Left hindlimb (tissue), 1 donor: ENCODE measurements at regions not wholly inside any gene's neighbourhood (a gene's known extent, or its start where the extent isn't known, plus 50 kb on each side); places are given as distances from the start of the nearest gene placed in this dataset.
A peak's percentile ranks its signal among the peaks of the same experiment; 100 is the strongest.
"Not testable (repeated sequence)": the region's sequence is repeated elsewhere in the genome, so short reads cannot be mapped to it uniquely, and the experiment has no call there.

Experiments
- DNase-seq: peaks from one replicate; pipeline ENCODE4 v3.0.0-alpha.2; 2018

- DNase-seq, result no peak
These were observed 294.5 kb downstream of the FOXL1 start for GRCh38 chr16:86872833-86873232.

- no peak for DNase-seq
These were observed 295.8 kb downstream of the FOXL1 start for GRCh38 chr16:86874141-86874540.

DNA sequence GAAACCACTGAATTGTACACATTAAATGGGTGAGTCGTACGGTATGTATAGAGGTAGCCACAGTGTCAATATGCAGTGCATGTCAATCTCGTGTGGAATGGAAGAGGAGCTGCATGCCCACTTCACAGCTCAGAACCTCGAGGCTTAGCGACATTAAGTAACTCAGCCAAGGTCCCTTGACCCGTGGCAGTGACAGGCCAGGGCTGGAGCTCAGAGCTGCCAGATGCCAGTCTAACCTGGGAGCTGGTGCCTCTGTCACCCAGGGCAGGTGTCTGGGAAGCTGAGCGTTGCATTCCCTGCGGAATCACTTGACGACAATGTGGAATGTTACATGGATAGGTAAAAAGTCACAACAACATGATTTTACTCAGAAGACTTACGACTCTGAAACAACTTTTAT lies 298.1 kb downstream of the FOXL1 start:
- no peak for DNase-seq

DNA sequence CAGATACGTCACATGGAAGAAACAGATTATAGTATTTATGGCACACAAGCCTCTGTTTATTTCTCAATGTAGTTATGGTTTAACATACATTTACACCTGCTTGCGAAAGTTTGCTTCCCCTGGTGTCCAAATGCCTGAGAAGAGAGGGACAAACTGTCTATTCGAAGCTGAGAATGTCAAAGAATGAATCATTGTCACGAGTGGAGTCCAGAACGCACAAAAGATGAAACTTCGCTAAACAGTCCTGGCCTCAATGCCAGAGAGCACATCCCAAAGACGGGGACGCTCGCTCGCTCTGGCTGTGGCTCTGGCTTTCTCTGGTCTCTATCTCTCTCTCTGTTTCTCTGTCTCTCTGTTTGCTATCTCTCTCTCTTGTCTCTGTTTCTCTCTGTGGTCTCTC lies 298.8 kb downstream of the FOXL1 start:
- DNase-seq, result no peak

- no peak for DNase-seq
These were observed 299.5 kb downstream of the FOXL1 start for GRCh38 chr16:86877835-86878234.

DNA sequence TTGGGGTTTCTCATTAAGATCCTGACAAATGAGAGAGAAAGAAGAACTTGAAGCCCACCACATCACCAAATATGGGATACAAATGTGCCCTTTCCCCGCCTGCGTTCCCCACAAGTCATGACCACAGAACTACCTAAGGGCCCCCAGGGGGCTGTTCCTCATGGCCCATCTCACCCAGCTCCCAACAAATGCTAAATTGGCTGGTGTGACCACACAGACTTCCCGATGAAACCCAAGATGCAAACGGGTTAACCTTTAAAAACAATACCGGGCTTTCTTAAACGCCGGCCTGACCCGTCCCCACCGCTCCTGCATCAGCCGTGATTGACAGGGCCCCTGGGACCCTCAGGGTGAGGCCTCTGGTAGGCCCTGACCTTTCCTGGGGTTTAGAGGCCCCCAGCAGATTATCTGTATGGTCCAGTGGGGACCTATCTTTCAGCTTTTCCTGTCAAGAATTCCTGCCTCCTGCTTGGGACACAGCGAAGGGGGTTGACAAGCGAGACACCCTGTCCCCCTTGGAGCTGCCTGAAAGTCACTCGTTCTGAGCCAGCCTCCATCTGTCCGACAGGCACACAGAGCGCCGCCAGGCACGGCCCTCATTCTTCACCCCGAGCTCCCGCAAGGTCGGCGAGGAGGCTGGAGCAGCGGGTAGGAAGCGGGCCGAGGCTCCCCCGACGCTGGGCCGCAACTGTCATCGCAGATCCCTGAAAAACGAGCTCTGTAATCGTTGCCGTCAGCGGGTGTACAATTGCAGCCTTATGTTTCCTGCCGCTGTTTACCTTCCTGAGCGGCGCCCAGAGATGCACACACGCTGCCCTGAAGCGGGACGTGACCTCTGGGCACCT lies 300.1 kb downstream of the FOXL1 start:
- DNase-seq, result no peak

- DNase-seq, result no peak
These were observed 300.9 kb downstream of the FOXL1 start for GRCh38 chr16:86879268-86879667.

DNA sequence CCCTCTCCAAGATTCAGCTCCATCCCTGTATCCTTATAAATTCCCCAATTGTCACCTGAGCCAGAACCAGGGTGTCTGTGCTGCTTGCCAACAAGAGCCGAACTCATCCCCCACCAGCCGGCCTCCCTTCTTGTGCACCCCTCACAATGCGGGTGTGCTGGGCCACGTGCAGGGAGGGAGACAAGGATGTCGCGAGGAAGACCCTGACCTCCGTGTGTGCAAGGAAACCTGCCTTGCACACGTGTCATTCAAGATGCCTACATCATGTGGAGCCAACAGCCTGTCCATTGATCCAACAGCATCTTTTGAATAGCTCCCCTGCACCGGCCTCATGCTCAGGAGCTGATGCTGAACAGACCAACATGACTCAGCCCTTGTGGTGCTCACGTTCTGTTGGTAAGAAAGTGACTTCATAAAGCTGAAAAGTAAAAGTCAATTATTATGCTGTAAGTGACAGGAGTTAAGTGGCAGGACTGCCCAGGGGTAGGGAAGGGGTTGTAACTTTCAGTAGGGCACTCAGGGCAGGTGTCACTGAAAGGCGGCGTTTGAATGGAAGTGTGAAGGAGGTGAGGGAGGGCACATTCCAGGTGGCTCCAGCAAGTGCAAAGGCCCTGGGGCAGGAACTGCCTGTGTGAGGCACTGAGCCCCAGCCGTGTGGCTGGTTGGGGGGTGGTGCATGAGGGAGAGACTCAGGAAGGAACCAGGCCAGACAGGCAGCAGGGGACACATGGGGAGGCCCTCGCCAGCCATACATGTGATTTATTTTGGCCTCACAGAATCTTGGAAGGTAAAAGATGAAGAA lies 302.2 kb downstream of the FOXL1 start:
- DNase-seq, result no peak

GRCh38 chr16:86881118-86881510 lies 302.8 kb downstream of the FOXL1 start:
- no peak for DNase-seq

DNA sequence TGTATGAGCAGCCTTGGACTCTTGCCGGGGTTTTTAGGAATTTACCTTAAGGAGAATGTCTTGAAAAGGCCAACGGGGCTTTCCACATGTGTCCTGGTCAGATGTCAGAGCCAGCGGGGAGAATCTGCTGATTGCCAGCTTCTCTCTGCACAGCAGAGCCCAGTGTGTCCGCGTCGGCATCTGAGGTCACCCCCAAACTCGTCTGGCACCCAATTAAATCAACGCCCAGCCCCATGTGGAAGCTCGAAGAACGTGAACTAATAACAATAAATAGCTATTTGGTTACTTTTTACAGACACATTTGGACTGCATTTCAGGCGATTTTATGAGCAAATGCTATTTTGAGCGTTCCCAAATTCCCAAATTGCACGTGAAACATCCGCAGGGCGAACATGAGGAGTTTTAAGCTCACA lies 303.5 kb downstream of the FOXL1 start:
- DNase-seq, result peak; percentile 58

DNA sequence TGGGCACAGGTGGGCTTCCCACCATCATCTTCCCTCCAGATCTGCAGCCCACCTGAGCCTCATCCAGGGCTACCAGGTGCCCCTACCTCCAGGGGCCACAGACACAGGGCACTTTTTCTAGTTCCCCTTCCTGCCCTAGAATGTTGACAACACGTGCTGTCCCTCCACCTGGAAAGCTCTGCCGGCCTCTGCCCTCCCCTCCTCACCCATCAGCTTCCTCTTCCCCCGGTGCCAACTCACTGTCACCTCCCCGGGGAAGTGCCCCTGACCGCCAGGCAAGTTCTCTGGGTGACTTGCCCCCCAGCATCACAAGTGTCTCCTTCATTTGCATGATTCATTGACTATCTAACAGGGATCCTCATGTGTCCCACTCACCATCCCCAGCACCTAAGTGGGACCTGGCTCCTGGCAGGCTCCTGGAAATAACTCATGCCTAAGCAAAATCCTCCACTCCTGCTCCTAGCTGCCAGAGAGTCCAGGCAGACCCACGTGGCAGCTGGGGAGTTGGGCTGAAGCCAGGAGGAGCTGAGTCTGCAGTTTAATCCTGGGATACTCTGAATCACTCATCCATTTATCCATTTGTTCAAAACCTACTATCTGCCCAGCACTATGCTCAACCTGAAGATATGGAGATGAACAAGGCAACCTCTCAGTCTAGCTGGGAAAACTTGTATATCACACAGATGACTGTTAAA lies 304.4 kb downstream of the FOXL1 start:
- peak; percentile 63 for DNase-seq

DNA sequence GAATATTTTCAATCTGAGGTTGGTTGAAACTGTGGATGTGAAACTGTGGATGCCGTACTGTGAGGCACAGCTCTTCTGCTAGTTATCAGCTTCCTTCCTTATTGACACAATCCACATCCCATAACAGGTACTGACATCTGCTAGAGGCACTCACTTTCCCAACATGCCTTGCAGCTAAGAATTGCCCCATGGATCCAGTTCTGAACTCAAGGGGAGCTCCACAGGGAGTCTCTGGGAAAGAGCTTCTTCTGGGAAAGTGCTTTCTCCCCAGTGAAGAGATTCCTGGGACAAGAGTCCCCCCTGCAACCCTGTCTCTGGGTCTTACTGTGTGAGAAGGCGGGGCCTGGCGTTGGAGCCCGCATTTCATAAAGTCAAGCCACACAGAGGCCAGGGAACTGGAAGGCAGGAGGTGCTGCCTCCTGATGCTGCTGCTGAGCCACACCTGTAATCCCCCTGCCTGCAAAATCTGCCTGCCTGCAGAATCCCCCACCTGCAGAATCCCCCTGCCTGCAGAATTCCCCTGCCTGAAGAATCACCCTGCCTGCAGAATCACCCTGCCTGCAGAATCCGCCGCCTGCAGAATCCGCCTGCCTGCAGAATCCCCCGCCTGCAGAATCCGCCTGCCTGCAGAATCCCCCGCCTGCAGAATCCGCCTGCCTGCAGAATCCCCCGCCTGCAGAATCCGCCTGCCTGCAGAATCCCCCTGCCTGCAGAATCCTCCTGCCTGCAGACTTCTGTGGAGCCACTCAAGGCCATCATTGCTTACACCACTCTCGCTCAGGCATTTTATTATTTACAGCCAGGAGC lies 305.4 kb downstream of the FOXL1 start:
- no peak for DNase-seq

DNA sequence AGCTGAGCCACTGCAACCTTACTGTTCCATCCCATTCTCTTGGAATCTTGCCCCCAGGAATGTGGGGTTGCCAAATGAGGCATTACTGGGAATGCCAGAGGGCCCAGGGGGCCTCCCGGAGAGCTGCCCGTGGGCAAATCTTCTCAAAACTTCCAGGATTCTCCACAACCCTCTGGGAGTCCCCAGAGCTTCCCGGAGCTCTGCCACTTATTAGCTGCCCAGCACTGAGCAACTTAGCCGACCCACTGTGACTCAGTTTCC lies 306.0 kb downstream of the FOXL1 start:
- no peak for DNase-seq

DNA sequence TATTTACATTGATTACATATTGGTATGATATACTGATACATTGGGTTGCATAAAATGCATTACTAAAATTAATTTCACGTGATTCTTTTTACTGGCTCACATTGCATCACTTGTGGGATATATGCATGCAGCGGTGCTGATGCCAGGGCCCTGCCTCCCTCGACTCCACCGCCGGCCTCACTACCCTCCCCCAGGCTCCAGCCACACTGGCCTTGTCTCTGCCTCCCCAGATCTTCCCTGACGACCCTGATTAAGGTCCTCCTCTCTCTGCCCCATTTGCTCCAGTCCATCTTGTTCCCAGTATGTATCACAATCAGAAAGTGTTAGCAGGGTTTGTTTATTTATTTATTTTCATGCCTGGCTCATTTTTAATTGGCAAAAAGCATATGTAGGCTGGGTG lies 306.8 kb downstream of the FOXL1 start:
- DNase-seq, result no peak

GRCh38 chr16:86886651-86887050 lies 308.3 kb downstream of the FOXL1 start:
- DNase-seq, result no peak

DNA sequence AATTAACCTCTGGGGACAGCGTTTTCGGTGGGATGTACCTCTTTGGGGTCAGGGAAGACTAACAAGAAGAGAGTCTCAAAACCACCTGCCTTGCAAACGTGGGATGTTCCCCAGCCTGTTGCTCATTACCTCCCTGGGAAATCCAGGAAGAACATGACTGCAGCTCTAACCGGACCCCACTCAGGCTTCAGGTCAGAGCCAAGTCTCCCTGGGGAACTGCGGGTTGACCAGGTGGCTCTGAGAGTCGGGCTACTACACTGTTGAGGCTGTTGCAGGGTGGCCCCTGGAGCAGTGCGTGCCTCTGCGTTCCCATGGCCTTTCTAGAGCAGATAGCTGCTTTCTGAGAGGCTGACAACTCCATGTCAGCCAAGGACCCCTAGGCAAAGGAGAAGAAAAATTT lies 309.1 kb downstream of the FOXL1 start:
- DNase-seq, result no peak

DNA sequence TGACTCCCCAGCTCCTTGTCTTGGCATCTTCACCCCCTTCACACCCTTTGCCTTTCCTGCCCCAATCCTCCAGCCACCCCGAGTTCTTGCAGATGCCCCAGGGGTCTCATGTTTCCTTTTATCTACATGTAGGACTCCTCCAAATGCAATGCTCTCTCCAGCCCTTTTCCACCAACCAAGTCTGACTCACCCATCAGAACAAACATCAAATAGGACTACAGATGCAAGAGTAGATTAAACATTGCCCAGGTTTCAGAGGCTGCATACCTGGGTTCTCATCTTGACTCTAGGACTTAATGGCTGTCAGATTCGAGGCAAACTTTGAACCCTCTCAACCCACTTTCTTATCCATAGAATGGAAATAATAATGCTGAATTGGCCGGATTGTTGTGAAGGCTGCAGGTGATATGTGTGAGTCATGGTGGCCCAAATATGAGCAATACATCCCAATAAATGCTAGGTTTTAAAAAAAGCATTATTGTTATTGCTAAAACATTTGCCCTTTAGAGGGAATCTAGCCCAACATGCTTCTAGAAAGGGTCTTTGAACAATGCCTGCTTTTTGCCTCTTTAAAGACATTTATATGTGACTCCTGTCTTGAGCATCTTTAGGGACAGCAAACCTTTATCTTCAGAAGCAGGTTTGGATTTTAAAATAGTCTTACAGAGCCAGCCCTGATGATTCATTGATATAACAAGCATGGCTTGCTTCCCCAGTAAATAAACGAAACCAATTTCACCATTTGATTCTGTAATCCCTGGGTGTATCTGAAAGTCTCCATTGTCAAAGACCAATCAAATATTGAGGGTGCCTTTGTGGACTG lies 310.1 kb downstream of the FOXL1 start:
- no peak for DNase-seq

DNA sequence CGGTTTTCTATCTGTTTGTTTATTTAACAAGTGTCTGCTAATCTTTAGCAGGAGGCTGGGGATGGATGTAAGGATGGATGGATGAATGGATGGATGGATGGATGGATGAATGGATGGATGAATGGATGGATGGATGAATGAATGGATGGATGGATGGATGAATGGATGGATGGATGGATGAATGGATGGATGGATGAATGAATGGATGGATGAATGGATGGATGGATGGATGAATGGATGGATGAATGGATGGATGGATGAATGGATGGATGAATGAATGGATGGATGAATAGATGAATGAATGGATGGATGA lies 310.7 kb downstream of the FOXL1 start:
- DNase-seq, result not testable (repeated sequence)

- no peak for DNase-seq
These were observed 311.6 kb downstream of the FOXL1 start for GRCh38 chr16:86889974-86890373.

DNA sequence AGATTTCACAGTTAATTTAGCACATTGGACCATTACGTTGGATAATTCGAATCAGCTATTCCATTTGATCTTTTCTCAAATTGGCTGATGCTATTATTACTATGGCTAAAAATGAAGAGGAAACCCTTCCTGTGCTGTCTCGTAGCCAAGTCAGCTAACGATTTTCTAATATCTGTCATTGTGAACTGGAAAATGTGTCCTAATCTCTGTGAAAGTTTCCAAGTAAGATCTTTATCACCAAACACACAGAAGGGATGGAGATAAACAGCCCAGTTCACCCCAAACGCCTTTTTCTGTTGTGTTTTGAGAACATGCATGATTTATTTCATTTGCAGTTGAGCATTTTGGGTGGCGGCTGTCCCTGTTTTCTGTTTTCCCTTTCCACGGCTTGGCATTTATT lies 312.8 kb downstream of the FOXL1 start:
- no peak for DNase-seq

- DNase-seq, result no peak
These were observed 313.3 kb downstream of the FOXL1 start for GRCh38 chr16:86891631-86892030.

DNA sequence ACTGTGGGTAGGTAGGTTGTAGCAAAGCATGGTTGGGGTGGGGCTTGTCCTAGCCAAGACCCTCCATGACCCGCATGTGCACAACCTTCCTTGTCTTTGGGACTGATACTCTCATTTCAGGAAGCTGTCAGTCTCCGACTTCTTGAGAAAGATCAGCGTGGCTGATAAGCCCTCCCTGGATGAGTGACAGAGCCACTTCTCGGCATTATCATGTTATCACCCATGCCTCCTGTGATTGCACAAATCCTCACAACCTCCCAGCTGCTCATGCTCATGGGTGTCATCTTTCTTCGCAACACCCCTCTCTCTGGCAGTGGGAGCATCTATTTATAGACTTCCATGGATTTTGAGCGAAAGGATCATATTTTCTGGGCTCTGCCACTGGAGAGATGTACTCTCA lies 314.2 kb downstream of the FOXL1 start:
- DNase-seq, result no peak
